Astrocyte of the spinal cord (primary cell): ENCODE measurements at regions not wholly inside any gene's neighbourhood (a gene's known extent, or its start where the extent isn't known, plus 50 kb on each side); places are given as distances from the start of the nearest gene placed in this dataset.

ENCODE experiments used
- DNase-seq: peaks from one replicate; pipeline ENCODE4 v3.0.0; 2011; ENCODE audit warnings: low read depth, low spot score
- H3K4me3 ChIP-seq: 2 replicates; pipeline ENCODE4 v1.5.1; 2011; ENCODE audit warnings: low read depth, mild to moderate bottlenecking, low read length, moderate library complexity
- CTCF ChIP-seq: IDR thresholded peaks from 2 replicates; pipeline ENCODE4 v1.5.1; 2012; ENCODE audit warnings: low read depth, mild to moderate bottlenecking, low read length, inconsistent platforms
- in situ Hi-C: cut with HindIII; loops from 2 replicates; pipeline ENCODE4 v1.10.0; 2017; ENCODE audit warnings: low sequenced_read_pairs

- TF ChIP-seq CTCF: no peak
- DNase-seq: no peak
- no peak overlapping the region for H3K4me3 ChIP-seq
- in situ Hi-C loops: no loop called here
These were observed 83.8 kb downstream of the AXIN2 start for GRCh38 chr17:65477600-65477999.

- no peak for DNase-seq
- TF ChIP-seq CTCF: no peak
- in situ Hi-C loops: no loop called here
- no peak overlapping the region for H3K4me3 ChIP-seq
These were observed 86.8 kb downstream of the AXIN2 start for GRCh38 chr17:65474660-65475059.

GRCh38 chr17:65473985-65474384 is 87.5 kb downstream of the AXIN2 start:
- no peak for DNase-seq
- in situ Hi-C loops: no loop called here
- no peak for TF ChIP-seq CTCF
- H3K4me3 ChIP-seq: no peak overlapping the region

GRCh38 chr17:65473363-65473762 is 88.1 kb downstream of the AXIN2 start:
- no peak for TF ChIP-seq CTCF
- no peak overlapping the region for H3K4me3 ChIP-seq
- in situ Hi-C loops: no loop called here
- no peak for DNase-seq

- no peak for TF ChIP-seq CTCF
- DNase-seq: no peak
- in situ Hi-C loops: no loop called here
- no peak overlapping the region for H3K4me3 ChIP-seq
These were observed 88.7 kb downstream of the AXIN2 start for GRCh38 chr17:65472666-65473309.

- no peak for DNase-seq
- TF ChIP-seq CTCF: no peak
- in situ Hi-C loops: no loop called here
- H3K4me3 ChIP-seq: no peak overlapping the region
These were observed 90.7 kb downstream of the AXIN2 start for GRCh38 chr17:65470783-65471182.

- no peak for DNase-seq
- TF ChIP-seq CTCF: no peak
- in situ Hi-C loops: no loop called here
These were observed 93.1 kb downstream of the AXIN2 start for GRCh38 chr17:65468321-65468720.

More at GRCh38 chr17:65468321-65468720, 93.1 kb downstream of the AXIN2 start:
- no peak overlapping the region for H3K4me3 ChIP-seq
